ENCODE measurements at regions not wholly inside any gene's neighbourhood (a gene's known extent, or its start where the extent isn't known, plus 50 kb on each side); places are given as distances from the start of the nearest gene placed in this dataset.

GRCh38 chr12:93135286-93136239 is 206.5 kb upstream of the EEA1 start:
- DNase-seq: no peak

GRCh38 chr12:93136253-93137055 is 207.4 kb upstream of the EEA1 start:
- DNase-seq: no peak

GRCh38 chr12:93137656-93138612 is 208.8 kb upstream of the EEA1 start:
- peak; percentile 4 for DNase-seq

GRCh38 chr12:93139028-93139665 is 210.1 kb upstream of the EEA1 start:
- DNase-seq: no peak

GRCh38 chr12:93140325-93140724 is 211.2 kb upstream of the EEA1 start:
- DNase-seq: no peak

- DNase-seq: no peak
These were observed 211.7 kb upstream of the EEA1 start for GRCh38 chr12:93140801-93141200.

- DNase-seq: no peak
These were observed 213.8 kb upstream of the EEA1 start for GRCh38 chr12:93142881-93143280.

GRCh38 chr12:93144109-93144508 is 215.0 kb upstream of the EEA1 start:
- DNase-seq: no peak

GRCh38 chr12:93145086-93145485 is 216.0 kb upstream of the EEA1 start:
- no peak for DNase-seq

- DNase-seq: no peak
These were observed 217.3 kb upstream of the EEA1 start for GRCh38 chr12:93146263-93146939.

GRCh38 chr12:93146970-93147369 is 217.9 kb upstream of the EEA1 start:
- DNase-seq: no peak

- no peak for DNase-seq
These were observed 219.3 kb upstream of the EEA1 start for GRCh38 chr12:93148412-93148811.

- DNase-seq: no peak
These were observed 220.1 kb upstream of the EEA1 start for GRCh38 chr12:93149229-93149628.

- no peak for DNase-seq
These were observed 222.1 kb upstream of the EEA1 start for GRCh38 chr12:93151079-93151762.

GRCh38 chr12:93152617-93153016 is 223.5 kb upstream of the EEA1 start:
- DNase-seq: no peak

GRCh38 chr12:93153321-93153720 is 224.2 kb upstream of the EEA1 start:
- no peak for DNase-seq

- DNase-seq: no peak
These were observed 223.5 kb upstream of the NUDT4 start for GRCh38 chr12:93154096-93154728.

- DNase-seq: peak; percentile 4
These were observed 222.8 kb upstream of the NUDT4 start for GRCh38 chr12:93154753-93155480.

- DNase-seq: no peak
These were observed 221.5 kb upstream of the NUDT4 start for GRCh38 chr12:93156086-93156716.
